Neutrophil (primary cell): ENCODE measurements at regions not wholly inside any gene's neighbourhood (a gene's known extent, or its start where the extent isn't known, plus 50 kb on each side); places are given as distances from the start of the nearest gene placed in this dataset.
A peak's percentile ranks its signal among the peaks of the same experiment; 100 is the strongest.
"Not testable (repeated sequence)": the region's sequence is repeated elsewhere in the genome, so short reads cannot be mapped to it uniquely, and the experiment has no call there.

Experiments
- H3K27ac ChIP-seq: fragments of 200-600 bp; sonication (generic); 2 replicates; pipeline ENCODE4 v1.5.1; 2016; ENCODE audit warnings: mild to moderate bottlenecking, moderate library complexity
- H3K27me3 ChIP-seq: fragments of 200-600 bp; sonication (generic); 2 replicates; pipeline ENCODE4 v1.6.0; 2016; ENCODE audit warnings: mild to moderate bottlenecking
- H3K36me3 ChIP-seq: fragments of 200-600 bp; sonication (generic); 2 replicates; pipeline ENCODE4 v1.5.1; 2017
- H3K4me1 ChIP-seq, 2 experiments: fragments of 200-600 bp in 1 of 2; sonication (generic) in 1 of 2; 1 replicate in 1 of 2; 2 replicates in 1 of 2; pipeline versions ENCODE4 v1.5.1 to v1.6.1; 2013 to 2016; ENCODE audit warnings: low read depth in 1 of 2, low read length in 1 of 2, mild to moderate bottlenecking in 1 of 2, moderate library complexity in 1 of 2; ENCODE audit not compliant: control insufficient read depth in 1 of 2, insufficient read depth in 1 of 2
- H3K4me3 ChIP-seq, 2 experiments: fragments of 200-600 bp in 1 of 2; sonication (generic) in 1 of 2; 1 replicate in 1 of 2; 2 replicates in 1 of 2; pipeline ENCODE4 v1.5.1; 2013 to 2016; ENCODE audit warnings: low read depth in 1 of 2, low read length in 1 of 2, mild to moderate bottlenecking in 1 of 2, moderate library complexity in 1 of 2
- H3K9me3 ChIP-seq: fragments of 200-600 bp; sonication (generic); 2 replicates; pipeline ENCODE4 v1.5.1; 2016
- CTCF ChIP-seq: fragments of 200-600 bp; sonication (generic); IDR thresholded peaks from 2 replicates; pipeline ENCODE4 v1.5.1; 2016; ENCODE audit warnings: antibody characterized with exemption

GRCh38 chr1:245102149-245102548 is 52.6 kb upstream of the KIF26B start:
- not testable (repeated sequence) for H3K36me3 ChIP-seq, H3K4me3 ChIP-seq, H3K9me3 ChIP-seq, H3K4me1 ChIP-seq, H3K27ac ChIP-seq, H3K27me3 ChIP-seq

- TF ChIP-seq CTCF: no peak
- Histone ChIP-seq H3K27me3 (no peaks in the 10 kb centered on the region), H3K27ac (no peak overlapping the region), H3K4me3 (no peak overlapping the region), H3K4me1 (peaks cover 7 to 22% of the 10 kb centered on the region in 2 experiments), H3K36me3 (no peaks in the 10 kb centered on the region), H3K9me3 (no peaks in the 10 kb centered on the region)
Observed at GRCh38 chr1:245099401-245099800, 55.4 kb upstream of the KIF26B start.

- H3K9me3 ChIP-seq: no peaks in the 10 kb centered on the region
- no peak overlapping the region for H3K4me3 ChIP-seq
- H3K27me3 ChIP-seq: no peaks in the 10 kb centered on the region
- no peaks in the 10 kb centered on the region for H3K36me3 ChIP-seq
- TF ChIP-seq CTCF: no peak
- H3K27ac ChIP-seq: no peak overlapping the region
- peaks cover 7 to 22% of the 10 kb centered on the region in 2 experiments for H3K4me1 ChIP-seq
Observed at GRCh38 chr1:245098924-245099323, 55.9 kb upstream of the KIF26B start.

GRCh38 chr1:245096311-245097066 is 58.3 kb upstream of the KIF26B start:
- no peaks in the 10 kb centered on the region for H3K9me3 ChIP-seq
- no peak overlapping the region for H3K4me3 ChIP-seq
- no peaks in the 10 kb centered on the region for H3K27me3 ChIP-seq
- H3K27ac ChIP-seq: peak overlapping the region; percentile 2
- TF ChIP-seq CTCF: no peak
- peaks cover 7 to 22% of the 10 kb centered on the region in 2 experiments for H3K4me1 ChIP-seq
- H3K36me3 ChIP-seq: no peaks in the 10 kb centered on the region

- Histone ChIP-seq H3K4me3 (no peak overlapping the region), H3K36me3 (no peaks in the 10 kb centered on the region), H3K27me3 (no peaks in the 10 kb centered on the region), H3K4me1 (peaks cover 7 to 22% of the 10 kb centered on the region in 2 experiments), H3K9me3 (no peaks in the 10 kb centered on the region), H3K27ac (peak overlapping the region; percentile 2)
- no peak for TF ChIP-seq CTCF
Observed at GRCh38 chr1:245095903-245096302, 58.9 kb upstream of the KIF26B start.

GRCh38 chr1:245094954-245095353 is 59.8 kb upstream of the KIF26B start:
- Histone ChIP-seq H3K9me3 (no peaks in the 10 kb centered on the region), H3K4me3 (no peak overlapping the region), H3K4me1 (peaks cover 7 to 22% of the 10 kb centered on the region in 2 experiments), H3K27ac (no peak overlapping the region), H3K36me3 (no peaks in the 10 kb centered on the region), H3K27me3 (no peaks in the 10 kb centered on the region)
- no peak for TF ChIP-seq CTCF
